ENCODE measurements at regions not wholly inside any gene's neighbourhood (a gene's known extent, or its start where the extent isn't known, plus 50 kb on each side); places are given as distances from the start of the nearest gene placed in this dataset.

DNA sequence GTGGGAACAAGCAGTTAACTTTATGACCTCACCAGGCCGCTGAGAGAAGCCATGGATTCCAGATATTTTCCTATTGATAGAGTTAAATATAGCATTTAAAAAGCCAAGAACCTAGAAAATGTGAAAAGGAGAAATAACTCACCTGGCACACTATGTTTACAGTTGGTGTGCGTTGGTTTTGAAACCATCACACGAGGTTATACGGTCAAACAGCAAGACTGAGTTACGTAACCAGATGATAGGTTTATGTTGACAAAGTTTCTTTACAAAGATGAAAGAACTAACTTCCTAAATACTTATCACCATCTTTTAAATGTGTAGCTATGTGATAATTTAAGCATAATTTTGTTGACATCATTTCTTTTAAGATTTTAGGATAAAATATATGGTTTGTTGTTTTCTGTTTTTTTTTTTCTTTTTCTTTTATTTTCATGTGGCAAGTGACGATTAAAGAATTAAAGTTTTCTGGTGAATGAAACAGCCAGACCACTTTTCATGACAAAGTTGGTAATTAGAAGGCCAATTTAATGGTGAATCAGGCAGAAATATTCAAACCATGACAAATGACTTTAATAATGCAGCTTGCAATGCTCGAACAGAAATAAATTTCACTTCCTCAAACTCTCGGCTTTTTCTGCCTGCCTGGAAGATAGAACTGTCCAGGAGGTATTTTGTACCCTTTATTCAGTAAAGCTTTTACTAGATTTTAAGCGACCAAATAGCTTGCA lies 339.1 kb upstream of the OBI1 start:
- intact Hi-C loops (cut with micrococcal nuclease), result no loop called here

DNA sequence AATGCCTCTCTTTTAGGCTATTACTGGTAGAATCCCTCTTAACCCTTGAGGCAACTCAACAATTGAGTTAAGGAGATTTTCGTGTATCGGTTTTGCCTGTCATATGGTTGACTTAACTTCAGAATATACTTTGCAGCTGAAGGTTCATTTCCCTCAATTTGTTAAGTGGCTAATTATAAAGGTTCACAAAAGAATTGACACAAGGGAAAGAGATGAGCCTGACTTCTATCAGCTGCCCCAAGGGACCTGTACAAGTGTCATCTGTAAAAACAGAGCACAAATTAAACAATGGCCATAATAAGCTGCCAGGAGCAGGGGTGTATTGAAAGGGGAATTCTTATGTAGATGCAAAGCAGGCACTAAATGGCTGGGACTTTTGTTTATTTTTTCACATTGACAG lies 334.8 kb upstream of the OBI1 start:
- intact Hi-C loops (cut with micrococcal nuclease), result no loop called here

DNA sequence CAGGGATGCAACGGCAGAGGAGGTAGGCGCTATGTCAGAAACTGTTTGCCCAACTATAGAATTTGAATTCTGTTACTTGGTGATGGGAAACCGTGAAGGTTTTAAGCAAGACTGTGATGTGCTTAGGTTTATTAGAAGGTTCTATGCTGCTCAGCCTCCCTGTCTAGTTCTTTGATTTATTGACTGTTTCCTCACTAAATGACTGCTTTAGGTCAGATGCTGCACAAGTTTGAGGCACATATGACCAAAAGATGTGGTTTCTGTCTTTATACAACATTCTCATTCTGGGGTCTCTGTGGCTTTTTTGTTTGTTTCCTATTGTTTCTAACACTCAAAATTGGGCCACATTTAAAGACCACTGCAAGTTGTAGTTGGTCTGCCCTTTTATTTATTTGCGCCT lies 323.0 kb upstream of the OBI1 start:
- intact Hi-C loops (cut with micrococcal nuclease), result no loop called here

DNA sequence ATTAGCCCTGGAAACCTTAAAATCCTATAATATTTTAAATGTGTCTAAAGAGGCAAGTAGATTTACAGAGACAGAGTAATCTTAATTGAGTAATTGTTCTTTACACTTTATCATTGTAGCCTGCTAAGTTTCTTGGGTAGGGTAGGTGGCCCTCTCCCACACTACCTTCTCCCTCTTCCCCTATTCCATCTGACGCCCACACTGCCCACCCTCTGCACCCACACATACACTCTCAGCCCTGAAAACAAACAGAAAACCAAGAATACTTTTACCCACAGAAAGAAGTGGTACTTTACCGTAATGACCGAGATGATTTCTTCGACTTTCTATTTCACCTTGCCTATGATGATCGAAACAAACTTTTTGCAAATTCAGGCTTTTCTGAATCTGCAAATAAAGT lies 320.4 kb upstream of the OBI1 start:
- intact Hi-C loops (cut with micrococcal nuclease), result loop anchor here (5.0 to 10.0 kb wide), 2 partner anchors 382 to 1195 kb away; no protein-coding TSS in a partner anchor

DNA sequence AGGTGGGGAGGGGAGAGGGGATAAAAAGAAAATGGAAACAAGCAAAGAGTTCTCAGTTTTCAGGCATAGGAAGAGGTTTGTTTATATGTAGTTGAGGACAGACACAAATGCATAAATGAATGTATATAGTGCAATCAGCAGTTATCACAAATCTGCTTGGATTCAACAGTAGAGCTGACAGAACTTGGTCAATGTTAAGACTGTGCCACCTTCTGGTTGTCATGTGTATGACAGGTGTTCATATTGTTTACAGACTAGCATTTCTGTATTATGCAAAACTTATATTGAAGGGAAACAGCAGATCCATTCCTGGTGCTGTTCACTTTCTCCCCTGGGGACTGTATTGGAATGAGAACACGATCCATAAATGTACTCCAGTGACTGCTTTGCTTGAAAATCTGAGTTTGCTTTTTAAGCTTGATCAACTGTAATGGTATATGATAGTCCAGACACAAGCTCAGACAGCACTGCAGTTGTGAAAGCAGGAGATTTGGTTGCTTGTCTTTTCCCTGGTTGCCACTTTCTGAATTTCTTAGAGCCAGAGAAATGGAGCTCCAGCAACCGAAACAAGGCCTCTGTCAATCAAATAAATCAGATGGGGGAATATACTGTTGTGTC lies 319.5 kb upstream of the OBI1 start:
- intact Hi-C loops (cut with micrococcal nuclease), result loop anchor here (5.0 to 10.0 kb wide), 2 partner anchors 381 to 1194 kb away; no protein-coding TSS in a partner anchor

DNA sequence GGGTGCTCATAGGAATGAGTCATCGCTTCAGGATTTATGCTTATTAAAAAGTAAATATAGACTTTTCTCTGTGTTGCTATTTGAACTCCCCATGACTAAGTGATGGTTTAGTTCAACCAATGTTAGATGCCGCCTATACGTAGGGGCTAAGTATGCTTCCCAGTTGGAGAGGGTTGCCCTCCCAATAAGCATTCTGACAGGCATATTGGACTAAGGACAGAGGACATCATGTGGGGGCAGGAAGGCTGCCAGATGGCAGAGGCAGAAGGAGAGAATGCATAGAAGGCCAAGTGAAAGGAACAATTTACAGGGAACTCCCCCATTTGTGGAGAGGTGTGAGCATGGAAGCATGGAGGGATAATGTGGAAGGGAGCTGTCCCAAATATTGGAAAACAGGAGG lies 318.4 kb upstream of the OBI1 start:
- intact Hi-C loops (cut with micrococcal nuclease), result loop anchor here (5.0 to 10.0 kb wide), 2 partner anchors 380 to 1193 kb away; no protein-coding TSS in a partner anchor

DNA sequence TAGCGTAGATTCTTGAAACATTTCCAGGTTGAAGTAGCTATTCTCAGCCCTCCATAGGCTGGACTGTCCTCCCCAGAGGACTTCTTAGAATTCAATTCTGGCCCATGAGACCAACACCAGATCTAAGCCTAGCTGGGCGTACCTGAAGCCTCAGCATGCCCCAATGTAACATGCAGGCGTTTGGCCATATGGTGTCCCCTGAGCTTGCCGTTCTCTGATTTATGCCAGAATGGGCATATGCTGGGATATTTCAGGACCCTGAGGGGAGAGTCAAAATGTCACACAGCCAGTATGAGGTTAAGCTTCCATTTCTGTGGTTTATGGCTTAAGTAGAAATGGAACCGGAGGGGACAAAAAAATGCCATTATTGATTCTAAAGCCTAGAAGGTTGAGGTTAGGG lies 317.7 kb upstream of the OBI1 start:
- intact Hi-C loops (cut with micrococcal nuclease), result loop anchor here (5.0 to 10.0 kb wide), 2 partner anchors 379 to 1192 kb away; no protein-coding TSS in a partner anchor

DNA sequence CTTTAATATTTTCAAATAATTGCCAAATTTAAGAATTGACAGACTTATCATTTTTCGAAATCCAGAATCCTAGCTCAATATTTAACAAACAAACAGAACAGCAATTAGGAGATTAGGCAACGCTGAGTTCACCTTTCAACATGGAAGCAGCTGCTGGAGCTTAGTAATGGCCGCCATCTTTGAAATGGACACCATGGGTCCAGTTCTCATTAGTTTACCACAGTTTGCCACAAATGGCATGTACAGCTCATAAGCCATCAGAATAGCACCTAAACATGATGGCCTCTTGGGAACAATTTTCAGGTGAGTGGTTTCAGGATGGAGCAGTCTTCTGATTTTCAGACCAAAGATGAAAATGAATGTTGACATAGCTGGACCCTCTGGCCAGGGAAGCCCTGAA lies 313.6 kb upstream of the OBI1 start:
- intact Hi-C loops (cut with micrococcal nuclease), result loop anchor here (10.0 kb wide), 1 partner anchor 1188 kb away; no protein-coding TSS in a partner anchor

DNA sequence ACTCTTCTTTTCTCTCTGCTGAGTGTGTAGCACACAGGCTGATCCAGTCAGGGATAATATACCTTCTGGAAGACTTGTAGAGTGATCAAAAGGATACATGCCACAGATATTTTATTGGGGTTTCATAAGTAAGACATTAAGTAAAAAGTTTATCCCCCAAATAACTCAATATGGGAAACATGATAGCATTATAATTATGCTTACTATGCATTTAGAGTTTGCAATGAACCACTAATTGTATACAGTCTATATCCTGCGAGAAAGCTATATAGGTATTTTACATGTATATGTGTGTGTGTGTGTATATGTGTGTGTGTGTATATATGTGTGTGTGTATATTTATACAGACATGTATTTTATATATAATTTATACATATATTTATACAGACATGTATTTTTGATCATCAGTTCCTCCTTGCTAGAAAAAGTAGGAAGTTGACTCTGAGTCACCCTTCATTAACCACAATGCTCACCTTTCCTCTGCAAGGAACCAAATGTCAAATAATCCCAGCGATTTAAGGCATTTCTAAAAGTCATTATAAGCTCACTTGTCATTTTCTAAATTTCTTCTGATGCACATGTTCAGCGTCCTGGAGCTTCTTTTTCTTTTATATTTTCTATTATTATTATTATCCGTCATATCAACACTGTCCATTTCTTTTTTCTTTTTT lies 312.5 kb upstream of the OBI1 start:
- intact Hi-C loops (cut with micrococcal nuclease), result loop anchor here (10.0 kb wide), 1 partner anchor 1187 kb away; no protein-coding TSS in a partner anchor

DNA sequence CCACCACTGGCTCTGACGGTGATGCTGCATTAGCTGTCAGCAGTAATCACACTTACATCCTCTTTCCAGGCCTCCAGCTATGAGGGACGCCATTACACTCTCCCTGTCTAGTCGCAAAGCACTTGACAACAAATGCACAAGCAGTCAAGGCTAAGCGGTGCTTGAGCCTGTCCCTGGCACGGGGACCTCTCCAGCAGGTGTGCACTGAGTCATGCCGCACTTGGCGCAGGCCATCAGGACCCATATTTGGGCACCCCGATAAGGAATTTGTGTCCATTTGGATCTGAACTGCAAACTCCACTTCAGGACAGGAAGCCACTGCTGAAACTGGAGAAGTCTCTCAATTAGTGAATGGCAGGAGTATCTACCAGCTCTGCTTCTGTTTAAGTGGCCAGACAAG lies 301.9 kb upstream of the OBI1 start:
- intact Hi-C loops (cut with micrococcal nuclease), result no loop called here

DNA sequence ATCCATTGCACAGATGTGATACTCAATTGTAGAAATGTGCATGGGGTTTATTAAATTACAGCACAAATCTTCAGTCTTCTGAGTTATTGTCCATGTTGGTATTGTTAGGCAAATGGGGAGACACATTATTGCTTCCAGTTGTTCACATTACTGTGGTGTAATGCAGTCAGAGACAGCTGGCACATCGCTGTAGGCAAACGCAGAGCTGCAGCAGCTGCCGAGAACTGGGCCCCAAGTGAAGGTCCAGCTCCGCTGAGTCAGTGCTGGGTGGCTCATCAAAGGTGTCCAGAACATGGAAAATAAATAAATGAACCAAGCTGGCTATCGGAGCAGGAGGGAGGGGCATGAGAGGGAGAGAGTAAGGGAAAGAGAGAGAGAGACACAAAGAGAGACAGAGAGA lies 299.1 kb upstream of the OBI1 start:
- intact Hi-C loops (cut with micrococcal nuclease), result no loop called here

DNA sequence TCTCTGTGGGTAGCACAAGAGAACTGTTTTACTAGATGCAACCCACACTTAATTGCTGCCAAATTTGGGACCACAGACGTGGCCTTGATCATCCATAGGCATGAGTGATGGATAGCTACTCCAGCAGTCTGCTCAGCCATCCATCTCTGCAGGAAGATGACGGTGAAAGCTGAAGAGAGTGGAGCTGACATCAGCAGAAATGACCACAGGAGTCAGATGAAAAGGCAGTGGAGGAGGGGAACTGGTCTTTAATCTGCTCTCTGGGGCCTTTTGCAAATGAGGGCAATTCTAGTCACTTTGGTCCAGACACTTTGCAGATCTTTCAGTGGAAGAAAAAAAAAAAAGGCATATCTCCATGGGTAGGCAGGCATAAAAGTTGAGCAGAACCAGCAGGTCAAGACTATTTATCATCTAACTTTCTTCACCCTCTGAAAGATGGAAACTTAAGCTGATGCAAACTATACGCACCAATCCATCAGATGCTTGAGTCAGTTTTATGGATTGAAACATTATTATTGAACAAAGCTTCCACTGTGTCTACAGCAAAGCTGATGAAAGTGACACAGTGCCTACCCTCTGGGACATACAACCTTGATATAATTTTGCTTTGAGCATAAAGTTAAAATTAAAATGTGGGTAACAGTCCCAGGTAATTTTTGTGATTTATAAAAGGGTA lies 281.6 kb upstream of the OBI1 start:
- intact Hi-C loops (cut with micrococcal nuclease), result no loop called here

DNA sequence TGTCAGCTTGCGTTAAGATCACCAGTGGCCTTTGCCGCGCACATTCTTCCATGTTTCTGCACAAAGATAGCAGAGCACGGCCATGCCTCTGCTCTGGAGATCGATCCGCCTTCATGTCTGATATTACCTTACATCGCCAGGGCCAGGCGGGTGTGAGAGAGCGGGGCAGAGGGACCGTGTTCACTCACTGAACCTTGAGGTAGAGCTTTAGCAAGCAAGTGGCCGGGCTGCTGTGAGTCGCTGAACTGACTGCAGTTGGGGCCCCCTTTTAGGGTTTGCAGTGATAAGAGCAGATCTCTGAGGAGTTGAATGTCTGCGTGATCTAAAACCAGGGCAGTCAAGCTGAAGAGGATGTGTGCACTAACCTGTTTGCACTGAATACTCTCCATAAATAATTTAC lies 275.4 kb upstream of the OBI1 start:
- intact Hi-C loops (cut with micrococcal nuclease), result no loop called here

DNA sequence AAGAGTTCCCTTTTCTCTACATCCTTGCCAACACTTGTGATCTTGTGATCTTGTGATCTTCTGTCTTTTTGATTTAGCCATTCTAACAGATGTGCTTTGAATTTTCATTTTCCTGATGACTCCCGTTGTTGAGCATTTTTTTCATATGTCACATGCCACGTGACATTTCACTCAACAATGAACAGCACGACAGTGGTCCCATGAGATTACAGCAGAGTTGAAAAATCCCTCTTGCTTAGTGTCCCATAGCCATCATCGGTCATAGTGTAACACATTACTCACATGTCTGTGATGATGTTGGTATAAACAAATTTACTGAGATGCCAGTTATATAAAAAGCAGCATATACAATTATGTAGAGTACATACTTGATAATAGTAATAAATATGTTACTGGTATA lies 256.1 kb upstream of the OBI1 start:
- intact Hi-C loops (cut with micrococcal nuclease), result no loop called here

DNA sequence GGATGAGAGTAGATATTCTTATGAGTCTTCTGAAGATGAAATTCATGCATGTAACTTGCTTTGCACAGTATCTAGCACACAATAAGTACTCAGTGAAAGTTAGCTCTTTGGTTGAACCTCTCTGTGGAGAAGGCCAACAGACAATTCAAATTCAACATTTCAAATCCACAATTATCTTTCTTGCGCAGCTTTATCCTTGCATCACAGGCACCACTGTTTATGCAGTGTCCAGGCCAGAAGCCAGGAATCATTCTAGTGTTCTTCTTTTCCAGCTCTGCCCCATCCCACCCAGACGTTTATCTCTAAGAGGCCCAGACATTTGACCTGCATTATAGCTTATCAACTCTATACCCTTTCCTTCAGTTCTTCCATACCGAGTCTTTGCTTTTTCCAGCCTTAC lies 254.7 kb upstream of the OBI1 start:
- intact Hi-C loops (cut with micrococcal nuclease), result no loop called here

DNA sequence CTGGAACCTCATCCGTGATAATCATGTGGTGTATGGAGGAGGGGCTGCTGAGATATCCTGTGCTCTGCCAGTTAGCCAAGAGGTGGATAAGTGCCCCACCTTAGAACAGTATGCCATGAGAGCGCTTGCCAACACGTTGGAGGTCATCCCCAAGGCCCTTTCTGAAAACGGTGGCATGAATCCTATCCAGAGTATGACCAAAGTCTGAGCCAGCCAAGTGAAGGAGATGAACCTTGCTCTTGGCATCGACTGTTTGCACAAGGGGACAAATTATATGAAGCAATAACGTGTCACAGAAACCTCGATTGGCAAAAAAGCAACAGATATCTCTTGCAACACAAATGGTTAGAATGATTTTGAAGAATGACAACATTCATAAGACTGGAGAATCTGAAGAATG lies 251.2 kb upstream of the OBI1 start:
- intact Hi-C loops (cut with micrococcal nuclease), result no loop called here

DNA sequence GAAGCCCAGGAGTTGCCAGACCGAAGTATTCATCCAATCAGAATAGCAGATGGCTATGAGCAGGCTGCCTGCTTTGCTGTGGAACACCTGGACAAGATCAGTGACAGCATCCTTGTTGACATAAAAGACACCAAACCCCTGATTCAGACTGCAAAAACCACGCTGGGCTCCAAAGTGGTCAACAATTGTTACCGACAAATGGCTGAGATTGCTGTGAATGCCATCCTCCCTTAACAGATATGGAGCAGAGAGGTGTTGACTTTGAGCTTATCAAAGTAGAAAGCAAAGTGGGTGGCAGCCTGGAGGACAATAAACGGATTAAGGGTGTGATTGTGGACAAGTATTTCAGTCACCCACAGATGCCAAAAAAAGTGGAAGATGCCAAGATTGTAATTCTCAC lies 250.3 kb upstream of the OBI1 start:
- intact Hi-C loops (cut with micrococcal nuclease), result no loop called here

DNA sequence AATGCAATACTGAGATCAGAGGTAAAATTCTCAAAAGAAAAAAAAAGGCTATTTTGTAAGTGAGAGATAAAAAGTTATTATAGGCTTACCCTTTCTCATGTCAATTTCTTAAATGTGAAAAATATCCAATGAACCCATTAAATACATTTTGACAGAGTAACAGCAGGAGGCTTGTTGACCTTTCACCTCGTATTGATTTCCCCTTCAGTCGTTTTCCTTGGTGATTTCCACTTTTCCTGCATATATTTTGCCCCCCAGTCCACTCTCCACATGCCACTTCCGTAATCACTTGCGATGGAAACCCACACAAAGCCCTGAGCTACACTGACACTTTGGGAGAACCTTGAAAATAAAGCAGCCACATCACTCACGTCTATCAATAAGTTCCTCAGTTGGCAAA lies 248.1 kb upstream of the OBI1 start:
- intact Hi-C loops (cut with micrococcal nuclease), result no loop called here

DNA sequence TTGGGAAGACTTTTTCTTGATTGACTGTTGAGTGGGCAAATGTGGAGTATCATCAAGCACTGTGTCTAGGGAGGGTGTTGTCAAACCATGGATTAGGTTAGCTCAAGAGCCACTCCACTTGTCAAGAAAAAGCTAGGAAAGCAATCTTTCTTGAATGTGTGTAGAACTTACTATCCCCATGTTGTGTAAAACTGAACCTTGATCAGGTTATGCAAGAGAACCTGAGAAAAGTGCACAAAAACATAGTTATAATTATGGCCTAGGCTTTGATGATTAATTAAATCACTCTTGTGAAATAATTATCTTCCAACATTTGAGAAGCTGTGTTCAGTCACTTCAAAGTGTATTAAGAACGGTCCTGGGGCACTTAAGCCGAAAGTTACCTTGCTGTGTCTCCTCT lies 238.2 kb upstream of the OBI1 start:
- intact Hi-C loops (cut with micrococcal nuclease), result no loop called here

DNA sequence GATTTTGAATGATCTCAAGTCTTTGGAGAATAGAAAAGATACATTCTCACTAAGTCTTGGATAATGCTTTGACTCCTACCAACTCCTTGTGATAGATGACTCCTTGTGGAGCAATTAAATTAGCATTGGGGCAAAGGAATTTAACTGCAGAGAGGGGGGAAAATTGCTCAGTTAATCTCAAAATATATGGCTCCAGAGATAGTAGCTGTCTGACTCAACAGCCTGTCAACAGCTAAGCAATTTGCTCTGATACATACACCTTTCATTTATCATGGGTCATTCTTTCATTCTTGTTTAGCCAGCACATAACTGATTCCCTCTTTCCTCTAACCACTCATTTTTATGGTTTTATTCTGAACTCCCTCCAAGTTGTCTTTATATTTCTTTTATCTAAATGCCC lies 225.6 kb upstream of the OBI1 start:
- intact Hi-C loops (cut with micrococcal nuclease), result no loop called here

DNA sequence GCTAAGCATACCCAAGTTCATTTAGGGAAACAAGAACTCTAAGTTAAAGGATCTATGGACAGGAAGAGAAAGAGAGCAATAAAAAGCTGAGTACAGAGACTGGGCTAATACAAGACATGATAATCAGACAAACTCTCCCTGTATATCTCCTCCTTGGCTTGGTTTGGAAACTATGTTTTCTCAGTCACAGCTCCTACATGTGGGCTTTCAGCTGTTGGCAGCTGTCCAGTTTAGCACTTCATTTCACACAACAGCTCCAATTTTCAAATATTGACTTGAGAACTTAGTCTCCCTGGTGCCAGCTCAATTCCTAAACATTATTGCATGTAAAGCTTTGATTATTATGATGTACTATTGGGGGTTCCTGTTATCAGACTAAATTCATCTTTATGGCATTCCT lies 222.8 kb upstream of the OBI1 start:
- intact Hi-C loops (cut with micrococcal nuclease), result no loop called here

DNA sequence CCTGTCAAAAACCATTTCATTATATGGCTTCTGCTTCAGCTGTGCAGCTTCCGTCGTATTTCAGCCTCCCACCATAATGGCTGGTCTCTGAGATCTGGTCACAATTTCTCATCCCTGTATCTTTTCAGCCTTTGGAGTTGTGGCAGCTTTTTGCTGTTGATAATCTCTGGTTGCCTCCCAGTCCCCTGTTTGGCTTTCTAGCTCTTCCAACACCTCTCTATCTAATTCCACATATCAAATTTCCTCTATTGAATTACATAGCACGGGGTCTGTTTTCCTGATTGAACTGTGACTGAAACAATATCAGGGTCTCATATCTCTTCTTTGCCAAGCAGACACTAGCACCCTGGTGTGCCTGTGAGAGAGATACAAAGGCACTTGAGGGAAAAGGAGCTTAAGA lies 222.1 kb upstream of the OBI1 start:
- intact Hi-C loops (cut with micrococcal nuclease), result no loop called here

Measured in T-helper 2 cell treated with Interferon-gamma antibody and Interleukin-4, amounts not matched to agents 100 ng/mL and 5 ng/mL, for 36 hours (primary cell).